Fibroblast of pulmonary artery (primary cell): ENCODE measurements at regions not wholly inside any gene's neighbourhood (a gene's known extent, or its start where the extent isn't known, plus 50 kb on each side); places are given as distances from the start of the nearest gene placed in this dataset.

Experiments
- DNase-seq: peaks from one replicate; pipeline ENCODE4 v3.0.0-alpha.2; 2010; ENCODE audit warnings: low read depth
- H3K4me3 ChIP-seq: replicated peaks from 2 replicates; pipeline ENCODE4 v1.5.1; 2011; ENCODE audit warnings: low read depth, mild to moderate bottlenecking, control low read depth, low read length, moderate library complexity
- CTCF ChIP-seq: IDR thresholded peaks from 2 replicates; pipeline ENCODE4 v1.5.1; 2011; ENCODE audit warnings: mild to moderate bottlenecking, control low read depth, low read length, inconsistent platforms; ENCODE audit errors: missing control alignments

GRCh38 chr12:63206494-63206893, 55.5 kb upstream of the AVPR1A start:
- no peak for TF ChIP-seq CTCF
- DNase-seq: no peak
- H3K4me3 ChIP-seq: no peak overlapping the region
